ENCODE measurements at regions not wholly inside any gene's neighbourhood (a gene's known extent, or its start where the extent isn't known, plus 50 kb on each side); places are given as distances from the start of the nearest gene placed in this dataset.

DNA sequence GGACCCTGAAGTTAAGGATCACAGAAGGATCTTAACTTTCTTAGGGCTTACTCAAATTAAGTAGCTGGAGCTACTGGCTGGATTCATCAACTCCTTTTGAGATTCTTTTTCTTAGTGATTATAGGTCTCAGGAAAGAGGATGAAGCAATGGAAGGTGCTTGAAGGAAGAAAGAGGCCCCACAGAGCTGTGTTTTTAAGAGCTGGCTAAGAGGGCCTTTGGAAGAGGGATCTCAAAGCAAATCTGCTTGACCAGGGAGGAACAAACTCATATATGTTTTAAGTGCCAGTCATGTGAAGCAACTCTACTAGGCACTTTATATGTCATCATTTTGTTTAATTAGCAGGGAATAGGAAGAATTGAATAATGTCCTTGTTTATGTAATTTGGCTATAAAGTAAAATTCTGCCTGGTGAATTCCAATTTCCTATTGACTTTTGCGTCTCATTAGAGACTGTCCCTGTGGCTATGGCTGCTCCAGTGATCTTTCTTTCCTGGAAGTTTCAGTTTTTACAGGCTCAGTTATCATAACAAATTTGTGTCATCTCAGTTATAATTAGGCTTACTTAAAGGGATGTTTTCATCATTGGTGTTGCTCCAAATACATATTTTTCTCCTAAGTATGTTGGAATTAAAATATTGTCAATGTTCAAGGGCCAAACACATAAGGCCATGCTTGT lies 222.8 kb upstream of the CITED2 start:
- 67% methylated on average over 1 of the region's 1 CpG for WGBS (ENCODE audit: insufficient coverage, low lambda C conversion rate)
- Histone ChIP-seq H3K9me3 (ENCODE audit: control insufficient read depth, low read depth, low read length) (no peaks in the 10 kb centered on the region), H3K4me1 (ENCODE audit: control insufficient read depth, insufficient read depth, low read length) (peaks cover 47% of the 10 kb centered on the region), H3K27me3 (ENCODE audit: control insufficient read depth, insufficient read depth, low read length) (no peaks in the 10 kb centered on the region), H3K4me3 (ENCODE audit: low read length) (no peak overlapping the region), H3K36me3 (ENCODE audit: control insufficient read depth, insufficient read depth, low read length) (no peaks in the 10 kb centered on the region), H3K27ac (ENCODE audit: low read length) (peak overlapping the region; percentile 81)
- DNase-seq, result peak in 1 of 2 donors; percentile 25

- Histone ChIP-seq H3K4me3 (ENCODE audit: low read length) (no peak overlapping the region), H3K9me3 (ENCODE audit: control insufficient read depth, low read depth, low read length) (no peaks in the 10 kb centered on the region), H3K27me3 (ENCODE audit: control insufficient read depth, insufficient read depth, low read length) (no peaks in the 10 kb centered on the region), H3K27ac (ENCODE audit: low read length) (no peak overlapping the region), H3K4me1 (ENCODE audit: control insufficient read depth, insufficient read depth, low read length) (peaks cover 49% of the 10 kb centered on the region), H3K36me3 (ENCODE audit: control insufficient read depth, insufficient read depth, low read length) (no peaks in the 10 kb centered on the region)
- DNase-seq, result no peak
- 100% methylated on average over 2 of the region's 3 CpGs for whole genome bisulfite sequencing (ENCODE audit: insufficient coverage, low lambda C conversion rate)
Observed at GRCh38 chr6:139595183-139595582, 220.7 kb upstream of the CITED2 start.

DNA sequence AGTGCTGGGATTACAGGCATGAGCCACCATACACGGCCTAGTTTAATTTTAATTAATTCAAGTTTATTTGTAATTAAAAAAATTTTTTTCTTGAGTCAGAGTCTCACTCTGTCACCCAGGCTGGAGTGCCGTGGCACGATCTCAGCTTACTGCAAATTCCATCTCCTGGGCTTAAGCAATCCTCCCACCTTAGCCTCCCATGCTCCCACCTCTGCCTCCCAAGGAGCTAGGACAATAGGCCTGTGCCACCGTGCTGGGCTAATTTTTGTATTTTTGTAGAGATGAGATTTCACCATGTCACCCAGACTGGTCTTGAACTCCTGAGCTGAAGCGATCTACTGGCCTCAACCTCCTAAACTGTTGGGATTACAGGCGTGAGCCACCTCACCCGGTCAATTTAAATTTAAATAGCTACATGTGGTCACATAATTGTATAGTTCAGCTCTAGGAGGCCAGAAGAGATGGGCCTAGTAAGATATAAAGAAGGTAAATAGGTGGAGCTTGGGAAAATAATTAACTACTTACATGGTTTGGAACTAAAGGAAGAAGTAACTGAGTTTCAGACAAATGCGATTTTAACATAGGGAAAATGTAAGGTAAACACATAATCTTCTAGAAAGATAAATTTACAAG lies 220.0 kb upstream of the CITED2 start:
- WGBS (ENCODE audit: insufficient coverage, low lambda C conversion rate), result 83% methylated on average over 2 of the region's 8 CpGs
- H3K27ac ChIP-seq (ENCODE audit: low read length), result peak overlapping the region; percentile 30
- DNase-seq, result peak in 1 of 2 donors; percentile 49

GRCh38 chr6:139593081-139593480 lies 218.6 kb upstream of the CITED2 start:
- Histone ChIP-seq H3K4me3 (ENCODE audit: low read length) (no peak overlapping the region), H3K36me3 (ENCODE audit: control insufficient read depth, insufficient read depth, low read length) (no peaks in the 10 kb centered on the region), H3K4me1 (ENCODE audit: control insufficient read depth, insufficient read depth, low read length) (peaks cover 52% of the 10 kb centered on the region), H3K27me3 (ENCODE audit: control insufficient read depth, insufficient read depth, low read length) (no peaks in the 10 kb centered on the region), H3K9me3 (ENCODE audit: control insufficient read depth, low read depth, low read length) (no peaks in the 10 kb centered on the region), H3K27ac (ENCODE audit: low read length) (no peak overlapping the region)
- no peak for DNase-seq
- 93% methylated on average over 2 of the region's 3 CpGs for WGBS (ENCODE audit: insufficient coverage, low lambda C conversion rate)

More for the DNA sequence above, 220.0 kb upstream of the CITED2 start:
- peaks cover 51% of the 10 kb centered on the region for H3K4me1 ChIP-seq (ENCODE audit: control insufficient read depth, insufficient read depth, low read length)
- H3K27me3 ChIP-seq (ENCODE audit: control insufficient read depth, insufficient read depth, low read length), result no peaks in the 10 kb centered on the region
- H3K4me3 ChIP-seq (ENCODE audit: low read length), result no peak overlapping the region
- no peaks in the 10 kb centered on the region for H3K36me3 ChIP-seq (ENCODE audit: control insufficient read depth, insufficient read depth, low read length)
- H3K9me3 ChIP-seq (ENCODE audit: control insufficient read depth, low read depth, low read length), result no peaks in the 10 kb centered on the region

DNA sequence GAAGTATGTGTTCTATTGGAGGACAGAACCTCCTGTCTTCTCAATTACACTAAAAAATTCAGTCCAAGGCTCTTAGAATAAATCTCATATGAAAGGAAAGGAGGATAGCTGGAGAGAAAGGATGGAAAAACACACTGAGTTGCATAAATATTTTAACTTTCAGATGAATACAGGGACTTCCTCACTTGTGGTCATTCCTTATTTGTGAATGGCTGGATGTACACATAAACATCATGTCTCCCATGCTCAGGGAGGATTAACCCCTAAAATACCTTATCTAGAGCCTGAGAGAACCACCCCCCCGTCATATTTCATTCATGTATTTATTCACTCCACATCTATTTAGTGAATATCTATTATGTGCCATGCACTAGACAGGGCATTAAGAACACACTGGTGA lies 217.6 kb upstream of the CITED2 start:
- H3K4me1 ChIP-seq (ENCODE audit: control insufficient read depth, insufficient read depth, low read length), result peaks cover 51% of the 10 kb centered on the region
- DNase-seq, result no peak
- no peaks in the 10 kb centered on the region for H3K27me3 ChIP-seq (ENCODE audit: control insufficient read depth, insufficient read depth, low read length)
- H3K4me3 ChIP-seq (ENCODE audit: low read length), result no peak overlapping the region
- no peak overlapping the region for H3K27ac ChIP-seq (ENCODE audit: low read length)
- H3K36me3 ChIP-seq (ENCODE audit: control insufficient read depth, insufficient read depth, low read length), result no peaks in the 10 kb centered on the region
- WGBS (ENCODE audit: insufficient coverage, low lambda C conversion rate), result no CpG with 5 or more reads among the region's 1 CpG
- H3K9me3 ChIP-seq (ENCODE audit: control insufficient read depth, low read depth, low read length), result no peaks in the 10 kb centered on the region

GRCh38 chr6:139591075-139591865 lies 216.8 kb upstream of the CITED2 start:
- no peaks in the 10 kb centered on the region for H3K9me3 ChIP-seq (ENCODE audit: control insufficient read depth, low read depth, low read length)
- no CpG with 5 or more reads among the region's 4 CpGs for WGBS (ENCODE audit: insufficient coverage, low lambda C conversion rate)
- H3K36me3 ChIP-seq (ENCODE audit: control insufficient read depth, insufficient read depth, low read length), result no peaks in the 10 kb centered on the region
- no peak for DNase-seq
- H3K4me1 ChIP-seq (ENCODE audit: control insufficient read depth, insufficient read depth, low read length), result peaks cover 44% of the 10 kb centered on the region
- H3K27me3 ChIP-seq (ENCODE audit: control insufficient read depth, insufficient read depth, low read length), result no peaks in the 10 kb centered on the region
- no peak overlapping the region for H3K27ac ChIP-seq (ENCODE audit: low read length)
- no peak overlapping the region for H3K4me3 ChIP-seq (ENCODE audit: low read length)

- Histone ChIP-seq H3K4me3 (ENCODE audit: low read length) (no peak overlapping the region), H3K27me3 (ENCODE audit: control insufficient read depth, insufficient read depth, low read length) (no peaks in the 10 kb centered on the region), H3K4me1 (ENCODE audit: control insufficient read depth, insufficient read depth, low read length) (peaks cover 35% of the 10 kb centered on the region), H3K36me3 (ENCODE audit: control insufficient read depth, insufficient read depth, low read length) (no peaks in the 10 kb centered on the region), H3K9me3 (ENCODE audit: control insufficient read depth, low read depth, low read length) (no peaks in the 10 kb centered on the region), H3K27ac (ENCODE audit: low read length) (peak overlapping the region; percentile 18)
- 20% methylated on average over 1 of the region's 1 CpG for WGBS (ENCODE audit: insufficient coverage, low lambda C conversion rate)
- peak in 1 of 2 donors; percentile 51 for DNase-seq
Observed at GRCh38 chr6:139590206-139590605, 215.8 kb upstream of the CITED2 start.

DNA sequence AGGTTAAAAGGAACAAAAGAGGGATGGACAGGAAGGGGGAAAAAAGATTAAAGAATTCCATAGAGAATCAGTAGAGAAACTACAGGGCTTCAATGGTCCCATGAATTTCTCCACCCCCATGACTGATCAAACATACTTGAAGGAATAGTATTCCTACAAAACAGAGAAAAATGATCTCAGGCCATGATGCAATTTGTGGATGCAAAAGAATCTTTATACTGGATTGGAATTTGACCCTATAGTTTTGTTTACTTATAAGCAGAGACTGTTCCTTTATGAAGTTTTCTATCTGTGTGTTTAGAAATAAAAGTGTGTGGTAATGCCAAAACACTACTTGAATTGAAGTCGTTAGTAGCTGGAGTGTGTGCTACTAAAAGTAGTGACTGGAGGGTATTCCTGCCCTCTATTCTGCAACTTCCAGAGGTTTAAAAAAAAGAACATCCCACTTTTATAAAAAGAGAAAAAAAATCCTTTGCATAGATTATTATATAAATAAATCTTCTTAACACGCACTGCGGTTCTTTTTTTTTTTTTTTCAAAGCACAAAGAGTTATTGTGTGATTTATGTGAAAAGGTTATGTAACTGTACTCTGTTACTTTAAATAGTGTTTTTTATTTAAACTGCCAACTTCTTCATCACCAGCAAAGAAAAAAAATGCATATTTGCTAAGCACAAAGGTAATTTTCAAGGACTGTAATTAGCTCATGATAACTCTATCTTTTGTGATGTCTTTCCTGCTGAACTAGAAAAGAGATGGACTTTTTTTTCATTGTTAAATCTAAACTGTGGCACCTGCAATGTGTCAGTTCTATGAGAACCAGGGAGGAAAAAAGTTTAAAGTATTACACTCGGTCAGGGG lies 214.5 kb upstream of the CITED2 start:
- H3K4me1 ChIP-seq (ENCODE audit: control insufficient read depth, insufficient read depth, low read length), result peaks cover 25% of the 10 kb centered on the region
- 19% methylated on average over 3 of the region's 4 CpGs for WGBS (ENCODE audit: insufficient coverage, low lambda C conversion rate)
- DNase-seq, result peak in 1 of 2 donors; percentile 74

DNA sequence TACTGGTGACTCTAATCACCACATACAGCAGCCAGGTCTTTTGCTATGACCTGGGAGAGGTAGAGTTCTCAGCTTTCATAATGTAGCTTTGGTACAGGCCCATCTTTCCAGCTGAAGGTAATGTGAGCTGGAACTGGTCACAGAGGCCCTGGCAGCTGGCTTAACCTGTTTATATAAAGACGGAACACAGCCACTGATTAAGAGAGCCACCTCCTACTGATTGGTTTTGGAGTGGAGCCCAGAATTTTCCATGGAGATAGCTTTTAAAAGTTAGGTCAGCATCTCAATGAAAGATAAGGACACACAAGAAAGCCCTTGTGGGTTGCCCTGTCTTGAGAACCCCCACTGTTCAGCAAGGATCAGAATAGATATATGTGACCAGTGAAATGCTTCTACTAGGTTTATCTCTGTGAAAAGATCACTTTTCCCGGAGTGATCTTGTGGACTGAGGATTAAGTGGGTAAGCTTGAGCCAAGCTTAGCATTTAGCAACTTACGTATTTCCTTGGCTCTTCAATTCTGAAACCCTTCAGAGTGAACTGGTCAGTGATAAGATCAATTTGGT lies 213.7 kb upstream of the CITED2 start:
- Histone ChIP-seq H3K9me3 (ENCODE audit: control insufficient read depth, low read depth, low read length) (no peaks in the 10 kb centered on the region), H3K36me3 (ENCODE audit: control insufficient read depth, insufficient read depth, low read length) (no peaks in the 10 kb centered on the region), H3K4me3 (ENCODE audit: low read length) (no peak overlapping the region), H3K4me1 (ENCODE audit: control insufficient read depth, insufficient read depth, low read length) (peaks cover 25% of the 10 kb centered on the region), H3K27me3 (ENCODE audit: control insufficient read depth, insufficient read depth, low read length) (no peaks in the 10 kb centered on the region), H3K27ac (ENCODE audit: low read length) (peak overlapping the region; percentile 62)
- peak; percentile 52 to 78 for DNase-seq
- WGBS (ENCODE audit: insufficient coverage, low lambda C conversion rate), result 40% methylated on average over 1 of the region's 3 CpGs

More for the DNA sequence above, 214.5 kb upstream of the CITED2 start:
- Histone ChIP-seq H3K27ac (ENCODE audit: low read length) (peak overlapping the region; percentile 62), H3K4me3 (ENCODE audit: low read length) (no peak overlapping the region), H3K9me3 (ENCODE audit: control insufficient read depth, low read depth, low read length) (no peaks in the 10 kb centered on the region), H3K27me3 (ENCODE audit: control insufficient read depth, insufficient read depth, low read length) (no peaks in the 10 kb centered on the region), H3K36me3 (ENCODE audit: control insufficient read depth, insufficient read depth, low read length) (no peaks in the 10 kb centered on the region)

Measured in large intestine (tissue), 3 donors.